ENCODE measurements at regions not wholly inside any gene's neighbourhood (a gene's known extent, or its start where the extent isn't known, plus 50 kb on each side); places are given as distances from the start of the nearest gene placed in this dataset.
"Not testable (repeated sequence)": the region's sequence is repeated elsewhere in the genome, so short reads cannot be mapped to it uniquely, and the experiment has no call there.

DNA sequence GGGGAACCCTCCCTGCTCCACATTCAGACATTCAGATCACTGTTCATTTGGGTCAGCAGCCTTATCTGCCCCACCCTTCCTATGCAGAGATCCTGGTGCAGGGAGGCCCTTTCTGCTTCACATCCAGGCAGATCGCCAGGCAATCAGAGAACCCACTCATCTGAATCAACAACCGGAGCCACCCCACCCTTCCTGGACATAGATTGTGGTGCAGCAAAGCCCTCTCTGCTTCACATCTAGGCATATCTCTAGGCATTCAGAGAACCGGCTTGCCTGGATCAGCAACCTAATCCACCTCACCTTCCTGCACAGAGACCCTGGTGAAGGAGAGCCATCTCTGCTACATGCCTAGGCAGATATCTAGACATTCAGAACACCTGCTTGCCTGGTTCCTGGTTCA, 184.5 kb upstream of the CNTNAP5 start:
- no peak for DNase-seq

DNA sequence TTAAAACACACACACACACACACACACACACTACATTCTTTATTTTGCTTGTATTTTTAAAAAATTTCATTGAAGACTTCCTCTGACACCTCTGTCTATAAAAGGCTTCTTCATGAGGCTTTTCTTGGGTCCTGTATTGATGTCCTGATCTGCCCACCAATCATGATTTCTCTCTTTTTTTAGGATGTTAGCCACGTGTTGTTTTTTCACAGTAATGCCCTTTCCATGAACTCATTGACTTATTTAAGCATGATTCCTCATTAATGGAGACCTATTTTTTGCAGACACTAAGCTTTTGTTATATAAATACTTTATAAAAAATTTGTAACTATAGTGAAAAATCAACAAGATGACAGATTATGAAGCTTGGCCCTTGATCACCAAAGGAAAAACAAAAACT, 173.8 kb upstream of the CNTNAP5 start:
- DNase-seq = no peak

DNA sequence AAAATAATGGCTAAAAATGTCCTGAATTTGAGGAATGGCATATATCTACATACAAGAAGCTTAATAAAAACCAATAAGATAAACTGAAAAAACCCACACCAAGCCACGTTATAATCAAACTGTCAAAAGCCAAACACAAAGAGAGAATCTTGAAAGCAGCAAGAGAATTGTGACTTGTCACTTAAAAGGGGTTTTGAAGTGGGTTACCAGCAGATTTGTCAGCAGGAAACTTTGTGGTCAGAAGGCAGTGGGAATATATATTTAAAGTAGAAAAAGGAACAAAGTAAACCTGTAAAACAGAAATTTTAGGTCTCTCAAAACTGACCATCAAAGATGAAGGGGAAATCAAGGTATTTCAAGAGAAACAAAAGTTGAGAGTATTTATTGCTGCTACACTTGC, 171.9 kb upstream of the CNTNAP5 start:
- no peak for DNase-seq

DNA sequence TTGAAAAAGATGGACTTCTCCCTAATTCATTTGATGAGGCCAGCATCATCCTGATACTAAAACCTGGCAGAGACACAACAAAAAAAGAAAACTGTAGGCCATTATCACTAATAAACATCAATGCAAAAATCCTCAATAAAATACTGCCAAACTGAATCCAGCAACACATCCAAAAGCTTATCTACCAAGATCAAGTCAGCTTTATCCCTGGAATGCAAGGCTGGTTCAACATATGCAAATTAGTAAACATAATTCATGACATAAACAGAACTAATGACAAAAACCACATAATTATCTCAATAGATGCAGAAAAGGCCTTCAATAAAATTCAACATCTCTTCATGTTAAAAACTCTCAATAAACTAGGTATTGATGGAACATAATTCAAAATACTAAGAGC, 166.1 kb upstream of the CNTNAP5 start:
- not testable (repeated sequence) for DNase-seq

DNA sequence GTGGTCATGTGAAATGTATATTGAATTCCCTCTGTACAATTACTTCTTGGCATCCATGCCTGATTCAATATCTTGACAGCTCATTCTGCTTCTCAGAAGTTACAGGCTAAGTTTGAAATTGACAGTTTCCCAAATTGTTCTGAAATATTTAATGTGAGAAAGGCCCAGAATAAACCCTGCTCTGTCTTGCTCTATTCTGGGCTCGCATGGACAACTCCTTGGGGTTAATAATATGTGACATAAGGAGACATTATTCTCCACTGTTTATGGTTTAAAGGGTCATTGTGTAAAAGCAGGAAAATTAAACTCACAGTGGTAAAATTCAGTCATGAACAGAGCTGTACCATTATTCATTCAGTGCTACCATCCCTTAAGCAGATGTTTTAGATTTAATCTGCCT, 160.7 kb upstream of the CNTNAP5 start:
- no peak for DNase-seq

DNA sequence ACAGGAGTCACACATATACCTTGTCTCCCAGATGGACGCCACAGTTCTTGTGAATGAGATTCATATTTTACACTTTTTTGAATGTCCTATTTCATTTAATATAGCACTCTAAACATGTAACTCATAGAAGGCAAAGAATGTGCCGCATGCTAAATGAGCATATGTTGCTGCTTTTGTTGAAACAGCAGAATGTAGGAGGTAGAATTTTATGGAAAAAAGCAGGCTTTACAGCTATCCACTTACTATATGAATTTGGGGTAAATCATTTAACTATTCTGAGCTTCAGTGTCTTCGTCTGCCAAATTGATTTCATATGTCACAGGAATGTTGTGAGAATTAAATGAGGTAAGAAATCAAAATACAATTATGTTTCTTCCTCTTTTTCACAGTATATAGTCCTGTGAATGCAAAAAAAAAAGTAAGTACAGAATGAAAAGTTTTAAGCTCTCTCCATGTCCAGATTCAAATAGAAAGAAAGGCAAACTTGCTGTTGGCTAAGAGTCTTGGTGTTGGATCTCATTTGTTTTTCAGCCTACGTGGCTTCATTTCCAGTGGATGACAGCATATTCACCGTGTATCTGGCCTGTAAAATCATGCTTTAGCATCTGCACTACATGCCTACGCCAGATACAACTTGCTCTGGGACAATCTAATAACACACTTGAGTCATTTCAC, 154.7 kb upstream of the CNTNAP5 start:
- DNase-seq = no peak

DNA sequence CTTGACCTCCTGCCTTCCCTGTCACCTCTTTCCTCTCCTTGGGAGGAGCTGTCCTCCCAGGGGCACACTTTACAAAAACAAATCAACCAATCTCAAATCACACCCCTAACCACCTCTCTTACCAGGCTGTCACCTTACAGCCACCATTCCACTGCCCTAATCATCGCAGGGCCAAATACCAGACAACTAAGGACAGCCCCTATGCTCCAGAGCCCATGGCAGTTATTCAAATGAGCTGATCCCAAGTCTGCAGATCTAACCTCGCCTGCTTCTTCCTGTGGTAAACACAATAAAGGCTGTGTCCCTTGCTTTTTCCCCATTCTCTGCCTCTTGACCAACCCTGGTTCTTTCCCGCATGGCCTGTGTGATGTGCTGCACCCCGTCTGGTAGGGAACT, 154.2 kb upstream of the CNTNAP5 start:
- DNase-seq = no peak

DNA sequence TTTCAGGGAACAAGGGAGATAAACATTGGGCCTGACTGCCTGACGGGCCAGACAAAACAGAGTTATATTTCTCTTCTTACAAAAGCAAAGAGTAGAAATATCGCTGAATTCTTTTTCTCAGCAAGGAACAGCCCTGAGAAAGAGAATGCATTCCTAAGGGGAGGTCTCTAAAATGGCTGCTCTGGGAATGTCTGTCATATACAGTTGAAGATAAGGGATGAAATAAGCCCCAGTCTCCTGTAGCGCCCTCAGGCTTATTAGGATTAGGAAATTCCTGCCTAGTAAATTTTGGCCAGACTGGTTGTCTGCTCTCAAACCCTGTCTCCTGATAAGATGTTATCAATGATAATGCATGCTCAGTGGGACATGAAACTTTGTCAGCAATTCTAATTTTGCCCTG, 134.9 kb upstream of the CNTNAP5 start:
- no peak for DNase-seq

DNA sequence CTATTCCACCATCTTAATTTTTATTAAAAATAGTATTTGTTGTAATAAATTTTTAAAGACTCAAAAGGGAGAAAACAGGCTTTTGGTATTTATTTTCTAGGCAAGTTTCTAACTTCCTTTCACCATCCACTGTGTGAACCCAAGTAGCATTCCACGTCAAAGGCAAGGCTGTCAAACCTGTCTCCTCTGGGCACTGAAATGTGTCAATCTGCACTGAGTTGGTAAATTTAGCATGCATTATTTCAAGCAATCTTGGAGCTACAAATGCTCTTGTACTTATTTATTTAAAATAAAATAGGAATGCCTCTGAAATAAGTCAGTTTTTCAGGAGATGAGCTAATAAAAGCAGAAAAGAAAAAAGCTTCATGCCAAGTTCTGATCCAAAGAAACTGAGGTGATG, 130.9 kb upstream of the CNTNAP5 start:
- no peak for DNase-seq

DNA sequence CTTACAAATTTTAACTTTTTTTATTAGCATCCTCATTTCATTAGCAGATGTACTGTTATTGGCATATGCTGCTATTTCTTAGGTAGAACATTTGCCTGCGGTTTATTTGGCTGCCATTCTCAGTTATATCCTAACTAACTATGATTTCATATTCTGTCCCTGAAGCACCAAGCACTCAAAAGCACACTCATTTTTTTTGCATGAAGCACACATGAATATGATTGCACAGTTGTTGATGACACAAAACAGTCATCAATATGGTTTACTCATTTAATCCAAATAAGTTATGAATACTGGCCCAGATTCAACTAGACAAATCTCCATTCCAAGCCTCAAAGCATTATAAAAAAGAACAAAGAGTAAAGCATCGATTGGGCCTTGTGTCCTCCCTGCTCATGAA, 129.4 kb upstream of the CNTNAP5 start:
- DNase-seq = no peak

DNA sequence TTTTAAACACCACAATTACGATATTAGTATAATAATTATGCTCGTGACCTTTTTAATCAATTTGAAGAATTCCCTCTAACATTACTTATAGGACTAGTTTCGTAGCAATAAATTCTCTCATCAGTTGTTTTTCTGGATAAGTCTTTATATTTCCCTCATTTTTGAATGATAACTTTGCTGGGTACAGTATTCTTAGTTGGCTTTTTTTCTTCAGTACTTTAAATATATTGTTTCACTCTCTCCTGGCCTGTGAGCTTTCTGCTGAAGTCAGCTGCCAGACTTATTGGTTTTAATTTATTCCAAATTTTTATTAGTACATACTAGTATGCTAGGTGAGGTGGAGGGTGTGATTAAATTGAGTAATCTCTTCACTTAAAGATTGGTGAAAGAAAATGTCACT, 123.8 kb upstream of the CNTNAP5 start:
- DNase-seq = no peak

DNA sequence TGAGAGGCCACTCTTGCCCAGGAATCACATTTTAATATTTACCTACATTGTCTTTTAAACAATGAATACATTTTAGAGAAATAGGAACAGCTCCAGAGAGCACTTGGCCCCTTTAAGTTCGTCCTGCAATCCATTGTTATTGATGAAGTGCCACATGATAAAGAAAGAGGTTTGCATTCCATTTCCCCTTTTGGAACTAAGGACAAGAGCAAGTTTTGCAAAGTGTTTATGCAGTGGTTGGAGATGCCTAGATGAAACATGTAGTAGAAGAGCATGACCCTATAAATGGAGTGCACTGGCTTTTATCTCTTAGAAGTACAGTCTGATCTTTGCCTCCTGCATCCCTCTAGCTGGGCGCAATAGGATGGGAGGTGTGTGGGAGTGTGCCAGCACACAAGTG, 118.7 kb upstream of the CNTNAP5 start:
- no peak for DNase-seq

DNA sequence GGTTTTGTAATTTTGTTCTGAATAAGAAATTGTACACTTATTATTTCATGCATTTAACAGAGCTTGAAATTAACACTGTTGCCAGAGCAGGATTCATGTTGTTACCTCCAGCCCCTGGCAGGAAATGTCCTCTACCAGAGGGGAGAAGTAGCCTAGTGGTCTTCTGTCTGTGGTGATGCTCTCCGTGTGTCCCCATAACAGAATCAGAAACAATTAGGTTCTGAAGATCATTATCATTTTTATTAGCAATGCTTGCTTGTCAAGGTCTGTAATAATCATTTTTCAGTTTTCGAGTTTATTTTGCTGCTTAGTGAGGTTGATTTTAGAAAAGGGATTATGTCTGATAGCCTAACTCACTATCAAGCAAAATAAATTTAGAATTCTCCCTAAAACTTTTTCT, 116.6 kb upstream of the CNTNAP5 start:
- DNase-seq = no peak

DNA sequence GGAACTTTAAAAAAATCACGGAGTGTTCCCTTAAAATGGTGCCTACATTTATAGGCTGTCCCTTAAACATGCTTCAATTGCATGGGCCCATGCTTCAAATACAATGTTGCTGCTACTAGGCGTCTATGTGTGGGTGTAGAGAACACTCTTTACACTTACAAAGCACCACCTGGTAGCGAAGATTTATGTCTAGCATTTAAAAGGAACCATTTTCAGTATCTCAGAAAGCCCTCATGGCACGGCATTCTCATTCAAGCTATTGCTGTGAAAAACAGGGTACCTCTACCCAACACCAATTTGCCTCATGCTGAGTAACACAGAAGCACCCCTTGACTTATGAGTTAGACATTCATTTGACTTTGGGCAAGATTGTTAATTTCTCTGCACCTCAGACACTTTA, 112.9 kb upstream of the CNTNAP5 start:
- no peak for DNase-seq

DNA sequence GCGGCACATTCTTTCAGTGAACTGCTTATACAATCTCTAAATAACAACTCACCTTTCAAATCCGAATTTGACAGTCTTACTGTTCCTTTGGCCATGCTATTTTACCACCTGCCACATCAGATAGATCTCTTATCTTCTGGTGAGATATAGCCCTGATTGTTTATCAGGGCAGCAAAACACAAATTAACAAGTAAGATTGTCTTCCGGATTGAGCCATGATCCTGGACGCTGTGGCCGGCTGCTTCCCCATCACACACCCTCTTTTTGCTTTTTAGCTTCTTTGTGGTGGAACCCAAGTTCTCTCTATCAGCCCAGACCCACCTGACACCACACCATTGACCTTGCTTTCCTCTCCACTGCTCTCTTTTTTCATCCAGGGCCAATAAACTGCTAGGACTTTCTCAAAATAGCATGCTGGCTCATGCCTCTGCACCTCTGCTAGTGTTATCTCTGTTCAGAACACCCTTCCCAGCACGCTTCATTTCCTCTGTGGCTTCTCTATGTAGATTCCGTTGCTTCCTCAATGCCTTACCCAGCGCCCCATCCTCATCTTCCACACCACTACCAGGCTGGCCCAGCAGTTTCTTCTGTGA, 111.8 kb upstream of the CNTNAP5 start:
- DNase-seq = no peak

DNA sequence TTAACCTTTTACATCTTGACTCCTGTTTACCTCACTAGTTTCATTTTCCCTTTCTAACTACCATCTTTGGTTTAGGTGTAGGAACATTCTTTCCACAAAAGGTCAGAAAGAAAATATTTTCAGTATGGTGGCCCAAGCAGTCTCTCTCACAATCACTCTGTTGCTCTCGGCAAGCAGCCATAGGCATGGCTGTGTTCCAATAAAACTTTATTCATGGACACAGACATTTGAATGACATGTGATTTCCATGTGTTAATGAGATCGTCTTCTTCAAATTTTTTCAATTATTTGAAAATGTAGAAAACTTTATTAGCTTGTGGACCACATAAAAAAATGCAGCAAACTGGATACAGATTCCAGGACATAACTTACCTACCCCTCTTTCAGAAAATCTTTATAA, 109.7 kb upstream of the CNTNAP5 start:
- DNase-seq = no peak

DNA sequence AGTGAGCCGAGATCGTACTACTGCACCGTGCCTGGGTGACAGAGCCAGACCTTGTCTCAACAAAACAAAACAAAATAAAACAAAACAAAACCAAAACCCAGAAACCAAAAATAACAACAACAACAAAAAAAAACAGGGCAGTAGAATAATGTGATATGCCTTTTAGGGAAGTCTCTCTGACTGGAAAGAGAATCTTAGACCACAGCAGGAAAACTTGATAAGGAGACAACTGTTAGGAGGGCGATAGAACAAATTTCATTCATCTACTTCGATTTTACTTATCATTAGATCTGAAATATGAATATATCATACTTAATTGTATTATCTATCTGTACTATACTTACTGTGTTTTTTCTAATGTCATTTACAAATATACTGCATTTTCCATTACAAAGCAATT, 109.0 kb upstream of the CNTNAP5 start:
- no peak for DNase-seq

DNA sequence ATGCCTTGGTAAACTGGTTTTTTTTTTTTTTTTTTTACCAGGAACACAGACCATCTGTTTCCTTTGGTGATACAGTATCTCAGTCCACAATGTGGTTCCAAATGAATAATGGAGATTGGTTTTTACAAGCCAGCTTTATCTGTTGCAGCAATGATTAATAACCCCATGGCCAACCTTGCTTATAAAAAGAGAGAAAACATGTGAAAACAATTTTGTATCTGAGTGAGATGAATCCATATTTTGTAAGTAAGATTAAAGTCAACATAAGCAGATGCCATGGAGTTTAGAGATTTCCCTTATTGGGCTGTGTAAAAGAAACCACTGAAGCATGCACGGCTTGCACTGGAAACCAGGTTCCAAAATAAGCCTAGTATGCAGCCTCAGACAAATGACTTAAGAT, 108.6 kb upstream of the CNTNAP5 start:
- no peak for DNase-seq

DNA sequence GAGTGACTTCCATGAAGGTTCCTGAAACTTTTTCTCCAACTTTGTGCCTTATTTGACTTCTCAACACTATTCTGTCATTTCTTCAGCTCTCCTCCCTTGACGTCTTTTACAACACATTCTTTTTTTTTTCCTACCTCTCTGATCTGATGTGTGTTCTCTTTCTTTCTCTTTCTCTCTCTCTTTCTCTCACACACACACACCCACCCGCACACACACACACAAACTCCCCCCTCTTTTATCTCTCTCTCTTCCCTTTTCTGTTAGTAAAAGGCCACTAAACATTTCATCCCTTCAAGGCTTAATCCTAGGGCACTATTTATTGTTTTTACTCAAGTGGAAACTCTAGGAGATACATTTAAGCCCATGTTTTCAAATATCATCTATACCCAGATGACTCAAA, 107.8 kb upstream of the CNTNAP5 start:
- no peak for DNase-seq

DNA sequence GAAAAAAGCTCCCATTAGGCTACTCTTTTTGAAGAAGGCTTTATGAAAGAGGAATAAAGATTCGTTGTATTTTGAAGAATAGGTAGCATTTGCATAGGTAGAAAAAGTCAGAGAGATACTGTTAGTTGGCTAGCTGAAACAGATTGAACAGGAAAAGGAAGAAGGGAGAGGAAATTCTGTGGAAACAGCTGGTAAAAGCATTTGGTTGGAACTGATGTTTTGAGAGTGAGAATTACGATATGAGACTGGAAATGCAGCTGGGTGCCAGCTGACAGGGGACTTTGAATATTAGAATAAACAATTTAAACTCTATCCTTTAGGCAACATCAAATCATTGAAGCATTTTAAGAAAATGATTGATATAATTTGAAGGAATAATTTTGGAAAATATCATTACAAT, 96.7 kb upstream of the CNTNAP5 start:
- DNase-seq = no peak

DNA sequence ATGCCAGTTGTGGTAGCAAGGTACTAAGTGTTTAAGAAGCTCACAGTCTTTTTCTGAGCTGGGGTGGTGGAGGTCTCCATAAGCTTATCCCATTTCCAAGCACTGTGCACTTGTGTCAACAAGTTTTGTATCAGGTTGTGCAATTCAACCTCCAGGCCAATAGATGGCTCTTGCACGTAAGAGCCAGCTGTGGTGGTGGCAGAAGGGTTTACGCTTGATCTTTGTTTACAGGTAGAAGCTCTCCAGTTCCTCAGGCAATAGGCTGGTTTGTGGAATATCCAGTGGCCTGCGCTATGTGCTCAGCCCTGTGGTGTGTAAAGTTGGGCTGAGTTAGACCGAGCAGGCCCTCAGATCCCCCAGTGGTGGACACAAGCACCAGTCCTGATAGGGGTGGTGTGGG, 89.7 kb upstream of the CNTNAP5 start:
- DNase-seq = no peak

DNA sequence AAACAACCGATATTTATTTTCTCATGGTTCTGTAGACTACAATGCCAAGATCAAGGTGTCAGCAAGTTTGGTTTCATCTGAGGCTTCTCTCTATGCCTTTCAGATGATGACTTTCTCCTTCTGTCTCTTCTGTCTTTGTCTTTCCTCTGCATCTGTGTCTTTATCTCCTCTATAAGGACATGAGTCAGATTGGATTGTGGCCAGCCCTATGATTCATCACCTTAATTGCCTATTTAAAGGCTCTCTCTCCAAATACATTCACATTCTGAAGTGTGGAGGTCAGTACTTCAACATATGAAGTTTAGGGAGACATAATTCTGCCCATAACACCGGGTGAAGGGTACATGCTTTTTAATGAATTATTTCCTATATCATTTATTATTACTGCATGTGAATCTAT, 71.2 kb upstream of the CNTNAP5 start:
- peak; percentile 70 for DNase-seq

DNA sequence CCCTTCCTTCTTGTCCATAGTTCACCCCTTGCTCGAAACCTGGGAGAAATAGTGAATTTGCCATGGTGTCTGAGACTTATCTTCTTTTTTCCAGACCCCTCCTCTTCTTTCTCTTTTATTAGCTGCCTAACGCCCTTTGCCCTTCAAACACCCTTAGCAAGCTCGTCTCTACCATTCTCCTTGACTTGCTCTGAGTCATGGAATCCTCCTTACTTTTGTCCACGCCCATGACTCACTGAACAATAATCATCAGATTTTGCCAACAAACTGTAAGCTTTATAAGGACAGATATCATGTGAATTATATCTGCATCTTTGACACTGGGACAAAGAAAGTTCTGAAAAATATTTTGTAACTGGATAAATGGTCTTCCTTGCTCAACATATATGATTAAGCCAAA, 67.1 kb upstream of the CNTNAP5 start:
- DNase-seq = peak; percentile 5

DNA sequence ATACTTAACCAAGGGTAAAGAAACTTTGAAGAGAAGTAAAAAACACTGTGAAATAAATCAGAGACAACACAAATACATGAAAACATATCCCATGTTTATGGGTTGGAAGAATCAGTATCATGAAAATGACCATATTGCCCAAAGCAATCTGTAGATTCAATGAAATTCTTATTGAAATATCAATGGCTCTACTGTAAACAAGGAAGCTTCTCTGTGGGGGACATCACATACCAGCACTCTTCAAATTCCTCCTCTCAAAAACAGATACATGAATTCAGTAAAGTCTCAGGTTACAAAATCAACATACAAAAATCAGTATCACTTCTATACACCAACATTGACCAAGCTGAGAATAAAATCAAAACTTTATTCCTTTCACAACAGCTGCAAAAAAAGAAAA, 63.5 kb upstream of the CNTNAP5 start:
- no peak for DNase-seq

DNA sequence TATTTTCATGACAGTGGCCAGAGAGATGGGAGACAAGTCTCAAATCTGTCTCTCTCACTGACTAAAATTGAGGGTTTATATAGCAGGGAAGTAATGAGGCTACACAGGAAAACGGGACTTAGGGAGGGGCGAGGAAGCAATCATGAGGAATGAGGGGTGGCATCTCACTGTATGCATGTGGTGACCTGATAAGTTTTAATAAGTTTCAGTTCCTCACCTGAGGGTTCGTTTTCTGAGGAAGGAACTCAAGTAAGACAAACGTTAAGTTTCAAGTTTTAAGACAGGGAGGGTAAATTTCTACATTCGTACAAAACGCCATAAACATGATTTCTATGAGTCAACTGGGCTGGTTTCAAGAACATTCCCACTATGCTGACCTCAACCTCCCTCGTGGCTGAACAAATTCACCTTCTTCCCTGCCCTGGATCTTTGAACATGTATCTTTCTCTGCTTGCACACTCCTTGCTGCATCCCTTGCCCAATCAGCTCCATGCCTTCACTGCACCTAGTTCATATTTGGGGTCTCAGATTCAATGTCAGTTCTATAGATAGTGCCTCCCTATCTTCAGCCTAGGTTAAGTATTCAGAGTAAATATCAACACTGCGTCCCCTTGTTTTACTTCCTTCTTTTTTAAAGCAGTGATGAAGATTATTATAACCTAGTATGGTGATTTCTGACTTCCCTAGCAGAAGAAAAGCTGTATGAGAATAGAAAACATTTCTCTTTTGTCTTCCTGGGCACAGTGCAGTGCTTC, 53.3 kb upstream of the CNTNAP5 start:
- no peak for DNase-seq
